Fibroblast of mammary gland (primary cell): ENCODE measurements at regions not wholly inside any gene's neighbourhood (a gene's known extent, or its start where the extent isn't known, plus 50 kb on each side); places are given as distances from the start of the nearest gene placed in this dataset.
A peak's percentile ranks its signal among the peaks of the same experiment; 100 is the strongest.

Experiments
- DNase-seq: peaks from one replicate; pipeline ENCODE4 v3.0.0-alpha.2; 2010; ENCODE audit warnings: low read depth
- H3K4me3 ChIP-seq: 2 replicates; pipeline ENCODE4 v1.5.1; 2011; ENCODE audit warnings: low read depth, mild to moderate bottlenecking, low read length, moderate library complexity; ENCODE audit not compliant: control insufficient read depth
- CTCF ChIP-seq: conservative IDR thresholded peaks from 2 replicates; pipeline ENCODE4 v1.5.1; 2011; ENCODE audit warnings: low read depth, low read length, inconsistent platforms; ENCODE audit not compliant: control insufficient read depth, insufficient read depth

- no peak for TF ChIP-seq CTCF
- DNase-seq: no peak
- H3K4me3 ChIP-seq: peak overlapping the region; percentile 97
Observed at GRCh38 chr13:50078231-50078894, 63.1 kb downstream of the KCNRG start.

GRCh38 chr13:50078895-50079654 is 63.8 kb downstream of the KCNRG start:
- H3K4me3 ChIP-seq: peak overlapping the region; percentile 97
- no peak for DNase-seq
- no peak for TF ChIP-seq CTCF

GRCh38 chr13:50079655-50080202 is 64.5 kb downstream of the KCNRG start:
- DNase-seq: no peak
- TF ChIP-seq CTCF: no peak
- peak overlapping the region; percentile 97 for H3K4me3 ChIP-seq

- no peak for TF ChIP-seq CTCF
- DNase-seq: peak; percentile 52
- peak overlapping the region; percentile 97 for H3K4me3 ChIP-seq
Observed at GRCh38 chr13:50080203-50080910, 65.1 kb downstream of the KCNRG start.

- peak overlapping the region; percentile 97 for H3K4me3 ChIP-seq
- TF ChIP-seq CTCF: no peak
- peak; percentile 31 for DNase-seq
Observed at GRCh38 chr13:50080911-50081678, 65.9 kb downstream of the KCNRG start.
